K562 (cell line): ENCODE measurements at regions not wholly inside any gene's neighbourhood (a gene's known extent, or its start where the extent isn't known, plus 50 kb on each side); places are given as distances from the start of the nearest gene placed in this dataset.
A peak's percentile ranks its signal among the peaks of the same experiment; 100 is the strongest.

Experiments used
- ATAC-seq: fragments of 200-7000 bp; cut with Tn5 transposase; 3 replicates; pipeline ENCODE4 v1.9.1; 2020; ENCODE audit warnings: moderate library complexity
- BruUV-seq: library from RNA; stranded (reverse); fragments of 400-500 nt; replicated peaks from 2 replicates; lab custom pipeline; 2021; lab: Mats Ljungman, UMichigan
- CTCF ChIA-PET: fragments of 300-600 bp; formaldehyde crosslinking; extraction: SDS; loops from one replicate; lab custom pipeline; 2021; ENCODE audit warnings: low intra/inter-chr PET ratio; lab: Yijun Ruan, JAX
- POLR2A ChIA-PET: fragments of 300-600, 350-650 bp; sonication (Branson Sonifier 250); formaldehyde crosslinking; extraction: SDS; loops from one replicate; lab custom pipeline; 2021; ENCODE audit warnings: antibody characterized with exemption, inconsistent platforms; lab: Yijun Ruan, JAX
- DNase-seq, 4 experiments: peaks; one replicate each; pipeline versions ENCODE4 v3.0.0 to v3.0.0-alpha.2; 2011 to 2018; ENCODE audit warnings: low spot score in 3 of 4, mixed read lengths in 3 of 4; ENCODE audit errors: extremely low read depth in 1 of 4
- FAIRE-seq: peaks from 2 replicates; lab custom pipeline; 2011; peaks lifted over from hg19 to GRCh38; lab: Jason Lieb, UNC
- H2AFZ ChIP-seq: 2 replicates; pipeline ENCODE4 v1.6.0; 2011; ENCODE audit warnings: low read depth, low read length, control low read depth, inconsistent platforms
- H3K27ac ChIP-seq: fragments of 200-600 bp; 3 replicates; pipeline ENCODE4 v1.8.0; 2011; ENCODE audit warnings: low read depth, mild to moderate bottlenecking, control low read depth, inconsistent platforms, low read length, moderate library complexity, mixed read lengths; ENCODE audit errors: extremely low read depth
- H3K27me3 ChIP-seq, 2 experiments: fragments of 300-600 bp in 1 of 2; 2 replicates in 1 of 2; 3 replicates in 1 of 2; pipeline versions ENCODE4 v1.6.0 to v1.8.0; 2011; ENCODE audit warnings: inconsistent platforms in 2 of 2, low read length in 2 of 2, mild to moderate bottlenecking in 1 of 2, mixed read lengths in 1 of 2, moderate library complexity in 1 of 2; ENCODE audit not compliant: control insufficient read depth in 2 of 2, insufficient read depth in 2 of 2
- H3K36me3 ChIP-seq: fragments of 300-600 bp; 3 replicates; pipeline ENCODE4 v1.8.0; 2011; ENCODE audit warnings: mild to moderate bottlenecking, low read length, inconsistent platforms; ENCODE audit not compliant: control insufficient read depth, insufficient read depth
- H3K4me1 ChIP-seq, 2 experiments: fragments of 200-600 bp in 1 of 2; replicated peaks in 1 of 2; 2 replicates in 1 of 2; 3 replicates in 1 of 2; pipeline versions ENCODE4 v1.5.1 to v1.8.0; 2011; ENCODE audit warnings: inconsistent platforms in 2 of 2, low read length in 2 of 2, mild to moderate bottlenecking in 1 of 2, mixed read lengths in 1 of 2, moderate library complexity in 1 of 2; ENCODE audit not compliant: control insufficient read depth in 2 of 2, insufficient read depth in 2 of 2
- H3K4me2 ChIP-seq: 2 replicates; pipeline ENCODE4 v1.6.1; 2011; ENCODE audit warnings: low read length, control low read depth, inconsistent platforms, mixed read lengths; ENCODE audit not compliant: insufficient read depth
- H3K4me3 ChIP-seq: fragments of 200-600 bp; sonication (generic), shearing (Covaris generic); 2 replicates; pipeline ENCODE4 v1.5.1; 2016; ENCODE audit warnings: control low read depth, inconsistent platforms
- H3K79me2 ChIP-seq: fragments of 200-600 bp; 3 replicates; pipeline ENCODE4 v1.8.0; 2011; ENCODE audit warnings: low read length, inconsistent platforms; ENCODE audit not compliant: control insufficient read depth, insufficient read depth
- H3K9ac ChIP-seq, 2 experiments: 2 replicates each; pipeline versions ENCODE4 v1.6.0 to v1.6.1; 2011; ENCODE audit warnings: low read depth in 2 of 2, low read length in 2 of 2, control low read depth in 1 of 2, inconsistent platforms in 1 of 2, mild to moderate bottlenecking in 1 of 2, mixed read lengths in 1 of 2; ENCODE audit not compliant: insufficient read depth in 1 of 2
- H3K9me1 ChIP-seq: one replicate; pipeline ENCODE4 v1.6.0; 2011; ENCODE audit warnings: inconsistent platforms, mild to moderate bottlenecking, low read length, moderate library complexity; ENCODE audit not compliant: control insufficient read depth, insufficient read depth
- H3K9me3 ChIP-seq: replicated peaks from 2 replicates; pipeline ENCODE4 v1.5.1; 2011; ENCODE audit warnings: low read depth, low read length, inconsistent platforms; ENCODE audit not compliant: control insufficient read depth, insufficient read depth
- H4K20me1 ChIP-seq: replicated peaks from 2 replicates; pipeline ENCODE4 v1.6.1; 2011; ENCODE audit warnings: low read length, inconsistent platforms, mixed read lengths; ENCODE audit not compliant: control insufficient read depth, insufficient read depth
- ARID2 ChIP-seq: fragments of 450-650 bp; IDR thresholded peaks from 2 replicates; pipeline ENCODE4 v1.6.1; 2017; ENCODE audit warnings: antibody characterized with exemption, mild to moderate bottlenecking
- ARID4B ChIP-seq: sonication (generic); formaldehyde crosslinking; IDR thresholded peaks from 2 replicates; pipeline ENCODE4 v1.8.0; 2022; ENCODE audit warnings: mild to moderate bottlenecking, missing genetic modification reagents
- GATAD2B ChIP-seq: fragments of 450-650 bp; IDR thresholded peaks from 2 replicates; pipeline ENCODE4 v1.6.1; 2017; ENCODE audit warnings: mild to moderate bottlenecking, borderline replicate concordance
- HSF4 ChIP-seq: fragments of 250-450 bp; sonication (Bioruptor Pico); IDR thresholded peaks from 2 replicates; pipeline ENCODE4 v2.1.2; 2022; ENCODE audit warnings: mild to moderate bottlenecking, moderate library complexity, borderline replicate concordance
- MLLT1 ChIP-seq, 2 experiments: fragments of 450-650 bp; IDR thresholded peaks; 2 replicates each; pipeline ENCODE4 v1.6.1; 2016
- NELFE ChIP-seq: IDR thresholded peaks from 2 replicates; pipeline ENCODE4 v1.6.1; 2011; ENCODE audit warnings: mild to moderate bottlenecking; ENCODE audit not compliant: insufficient read depth, insufficient read length
- PHB ChIP-seq: fragments of 250-450 bp; sonication (Bioruptor Pico); IDR thresholded peaks from 2 replicates; pipeline ENCODE4 v1.5.0; 2021
- PHF8 ChIP-seq: fragments of 200-600 bp; sonication (generic); IDR thresholded peaks from 2 replicates; pipeline ENCODE4 v1.6.1; 2012; ENCODE audit warnings: mixed run types, mild to moderate bottlenecking, inconsistent platforms, low read length, moderate library complexity, borderline replicate concordance
- ZEB2 ChIP-seq: fragments of 450-650 bp; IDR thresholded peaks from 2 replicates; pipeline ENCODE4 v1.6.1; 2016
- ZNF311 ChIP-seq: fragments of 250-450 bp; sonication (Bioruptor Pico); IDR thresholded peaks from 2 replicates; pipeline ENCODE4 v1.4.0; 2020; ENCODE audit warnings: mild to moderate bottlenecking, moderate library complexity
- ZNF766 ChIP-seq: fragments of 200-800 bp; sonication (Bioruptor generic); conservative IDR thresholded peaks from 2 replicates; pipeline ENCODE4 v1.6.1; 2016; ENCODE audit warnings: missing genetic modification characterization, missing compliant biosample characterization
- ZZZ3 ChIP-seq: fragments of 450-650 bp; IDR thresholded peaks from 2 replicates; pipeline ENCODE4 v1.6.1; 2016; ENCODE audit warnings: antibody characterized with exemption, mild to moderate bottlenecking, moderate library complexity
- WGBS: fragments of 100-300 bp; shearing (Covaris generic); methylation state at CpG from one replicate; pipeline ENCODE4 v1.1.6; 2016; ENCODE audit warnings: low coverage, mixed read lengths; ENCODE audit not compliant: insufficient coverage; ENCODE audit errors: missing lambda C conversion rate; 5-methylcytosine and 5-hydroxymethylcytosine counted together
- in situ Hi-C: fragments of 300-500 bp; cut with MboI; formaldehyde crosslinking; loops from 4 replicates; pipeline ENCODE4 v1.15.0; 2018; ENCODE audit warnings: inconsistent platforms, mixed read lengths
- intact Hi-C: fragments of 100-400 bp; cut with micrococcal nuclease; formaldehyde crosslinking; loops from 2 replicates; pipeline ENCODE4 v1.14.2; 2022

- ChIA-PET POLR2A (interaction anchor here (0.8 to 1.8 kb wide), 9 partner anchors 8 to 227 kb away, joined by 3 to 9 read pairs (median 5); no protein-coding TSS in a partner anchor), CTCF (no interaction called here)
- Histone ChIP-seq H3K4me3 (peak overlapping the region; percentile 18; the same call in 1 of the 2 replicates), H3K9me3 (no peaks in the 10 kb centered on the region), H3K36me3 (no peaks in the 10 kb centered on the region), H3K27ac (peak overlapping the region; percentile 92), H2AFZ (peak overlapping the region; percentile 91), H3K4me1 (peaks cover 30 to 55% of the 10 kb centered on the region in 2 experiments), H3K79me2 (peaks cover 4% of the 10 kb centered on the region; the same call in 1 of the 3 replicates), H3K27me3 (no peaks in the 10 kb centered on the region), H3K9ac (peak overlapping the region in 1 of 2 experiments; percentile 69; a peak in 2 of 4 replicates), H3K4me2 (peak overlapping the region; percentile 82), H3K9me1 (peaks cover 5% of the 10 kb centered on the region), H4K20me1 (no peaks in the 10 kb centered on the region)
- DNase-seq = peak in 1 of 4 experiments; percentile 36
- intact Hi-C loops = loop anchor here (2.0 to 5.0 kb wide), 5 partner anchors 27 to 225 kb away; partner anchors contain the start of gene HES1
- ATAC-seq = peak; percentile 42
- WGBS = 23% methylated on average over 12 of the region's 12 CpGs
- no TSS peak for BruUV-seq
- in situ Hi-C loops = no loop called here
- no peak for FAIRE-seq
- TF ChIP-seq MLLT1 (IDR thresholded peaks at IDR 0.05) = peak in 1 of 2 experiments; percentile 37; a peak in 1 of 4 replicates
- TF ChIP-seq PHB (CRISPR knock-in tag) = 0 out of 2 replicates have a peak, but pooled peaks have one; percentile 25
- TF ChIP-seq GATAD2B = no peak
- no peak for TF ChIP-seq ZZZ3
- TF ChIP-seq NELFE = no peak
- 0 out of 2 replicates have a peak, but pooled peaks have one; percentile 21 for TF ChIP-seq ZNF766 (CRISPR knock-in tag)
- TF ChIP-seq ARID2 = no peak
- TF ChIP-seq HSF4 (CRISPR knock-in tag) = no peak
- peak; percentile 21; the same call in 1 of the 2 replicates for TF ChIP-seq ZNF311 (CRISPR knock-in tag)
- TF ChIP-seq ZEB2 = 0 out of 2 replicates have a peak, but pooled peaks have one; percentile 17
- TF ChIP-seq PHF8 = peak; percentile 11; the same call in 1 of the 2 replicates
- TF ChIP-seq ARID4B (CRISPR knock-in tag) = peak; percentile 43; the same call in 1 of the 2 replicates
These were observed 224.1 kb upstream of the HES1 start for GRCh38 chr3:193911784-193912340.
